Naive thymus-derived CD8-positive, alpha-beta T cell (primary cell): ENCODE measurements at regions not wholly inside any gene's neighbourhood (a gene's known extent, or its start where the extent isn't known, plus 50 kb on each side); places are given as distances from the start of the nearest gene placed in this dataset.
"Not testable (repeated sequence)": the region's sequence is repeated elsewhere in the genome, so short reads cannot be mapped to it uniquely, and the experiment has no call there.

Experiments
- ATAC-seq, 2 donors: fragments of 150-1000 bp; cut with Tn5 transposase in 1 of 2; sonication (Bioruptor Pico), chemical (Tn5 transposase) in 1 of 2; 1 replicate in 1 of 2; 2 replicates in 1 of 2; pipeline ENCODE4 v1.10.0; 2021; ENCODE audit warnings: mild to moderate bottlenecking in 2 of 2, moderate library complexity in 2 of 2
- POLR2A ChIA-PET: fragments of 350-600 bp; sonication (Branson Sonifier 250); formaldehyde crosslinking; loops from one replicate; lab custom pipeline; 2021; ENCODE audit warnings: antibody characterized with exemption; lab: Charles Lee
- DNase-seq, 10 donors: peaks; one replicate each; pipeline versions ENCODE4 v3.0.0 to v3.0.0-alpha.2; 2020 to 2022
- H3K27ac Mint-ChIP-seq, 10 donors: one replicate each; pipeline ENCODE4 v1.8.0; 2020 to 2022; ENCODE audit warnings: mild to moderate bottlenecking in 10 of 10, mixed read lengths in 10 of 10, moderate library complexity in 4 of 10, inconsistent platforms in 1 of 10
- H3K27me3 Mint-ChIP-seq, 5 donors: one replicate each; pipeline ENCODE4 v1.8.0; 2021 to 2022; ENCODE audit warnings: mixed read lengths in 5 of 5
- H3K36me3 Mint-ChIP-seq, 3 donors: one replicate each; pipeline ENCODE4 v1.8.0; 2020 to 2022; ENCODE audit warnings: mixed read lengths in 3 of 3, mild to moderate bottlenecking in 2 of 3, inconsistent platforms in 1 of 3
- H3K4me1 Mint-ChIP-seq, 4 donors: one replicate each; pipeline ENCODE4 v1.8.0; 2021 to 2022; ENCODE audit warnings: mixed read lengths in 4 of 4
- H3K4me3 Mint-ChIP-seq, 10 donors: one replicate each; pipeline ENCODE4 v1.8.0; 2020 to 2022; ENCODE audit warnings: mild to moderate bottlenecking in 10 of 10, mixed read lengths in 10 of 10, moderate library complexity in 6 of 10, inconsistent platforms in 1 of 10
- H3K9me3 Mint-ChIP-seq, 9 donors: one replicate each; pipeline ENCODE4 v1.8.0; 2020 to 2022; ENCODE audit warnings: mixed read lengths in 9 of 9, mild to moderate bottlenecking in 3 of 9, inconsistent platforms in 1 of 9, moderate library complexity in 1 of 9

GRCh38 chr7:19351341-19352304, 206.4 kb upstream of the FERD3L start:
- DNase-seq = no peak
- no peak overlapping the region for H3K27ac Mint-ChIP-seq
- POLR2A ChIA-PET = no interaction called here
- H3K4me3 Mint-ChIP-seq = no peak overlapping the region
- ATAC-seq = no peak
- H3K27me3 Mint-ChIP-seq = no peaks in the 10 kb centered on the region
- peaks cover 0 to 7% (median 3%) of the 10 kb centered on the region in 9 donors for H3K9me3 Mint-ChIP-seq
- H3K36me3 Mint-ChIP-seq = no peaks in the 10 kb centered on the region
- no peaks in the 10 kb centered on the region for H3K4me1 Mint-ChIP-seq

GRCh38 chr7:19339512-19339911, 194.3 kb upstream of the FERD3L start:
- H3K27me3 Mint-ChIP-seq = no peaks in the 10 kb centered on the region
- no peak for ATAC-seq
- POLR2A ChIA-PET = no interaction called here
- DNase-seq = no peak
- H3K9me3 Mint-ChIP-seq = peaks cover 0 to 10% (median 2%) of the 10 kb centered on the region in 9 donors
- no peaks in the 10 kb centered on the region for H3K36me3 Mint-ChIP-seq
- H3K4me1 Mint-ChIP-seq = no peaks in the 10 kb centered on the region
- no peak overlapping the region for H3K4me3 Mint-ChIP-seq
- H3K27ac Mint-ChIP-seq = no peak overlapping the region

- H3K4me3 Mint-ChIP-seq, H3K4me1 Mint-ChIP-seq, DNase-seq, ATAC-seq, H3K27ac Mint-ChIP-seq, H3K27me3 Mint-ChIP-seq, POLR2A ChIA-PET, H3K36me3 Mint-ChIP-seq, H3K9me3 Mint-ChIP-seq: not testable (repeated sequence)
Measured at GRCh38 chr7:19338512-19338911, 193.3 kb upstream of the FERD3L start.

DNA sequence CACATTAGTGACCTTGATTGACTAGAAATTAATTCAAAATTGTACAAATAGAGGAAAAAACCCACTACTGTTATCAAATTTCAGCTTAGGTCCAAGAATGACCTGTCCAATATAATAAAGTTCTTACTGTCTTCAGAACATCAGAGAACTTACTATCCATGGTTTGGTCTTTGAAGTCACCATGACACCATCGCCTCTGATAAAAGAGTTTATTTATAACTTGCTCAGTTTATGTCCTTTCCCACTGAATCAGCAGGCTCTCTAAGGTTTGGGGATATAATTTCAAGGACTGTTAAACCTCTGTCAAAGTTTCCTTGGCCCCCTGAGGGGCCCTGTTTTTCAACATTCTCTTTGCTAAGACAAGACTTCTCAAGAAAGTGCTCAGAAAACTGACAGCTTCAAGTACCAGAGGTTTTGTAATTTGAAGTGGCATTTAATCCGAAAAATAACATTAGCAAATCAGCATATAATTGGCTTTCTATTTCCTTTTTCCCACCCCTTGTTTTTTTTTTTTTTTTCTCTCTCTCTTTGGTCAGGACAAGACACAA, 191.7 kb upstream of the FERD3L start:
- no peak for DNase-seq
- ATAC-seq = no peak
- H3K27me3 Mint-ChIP-seq = no peaks in the 10 kb centered on the region
- H3K4me1 Mint-ChIP-seq = no peaks in the 10 kb centered on the region
- POLR2A ChIA-PET = no interaction called here
- no peak overlapping the region for H3K4me3 Mint-ChIP-seq
- H3K27ac Mint-ChIP-seq = no peak overlapping the region
- no peaks in the 10 kb centered on the region for H3K36me3 Mint-ChIP-seq
- peaks cover 0 to 10% (median 2%) of the 10 kb centered on the region in 9 donors for H3K9me3 Mint-ChIP-seq

DNA sequence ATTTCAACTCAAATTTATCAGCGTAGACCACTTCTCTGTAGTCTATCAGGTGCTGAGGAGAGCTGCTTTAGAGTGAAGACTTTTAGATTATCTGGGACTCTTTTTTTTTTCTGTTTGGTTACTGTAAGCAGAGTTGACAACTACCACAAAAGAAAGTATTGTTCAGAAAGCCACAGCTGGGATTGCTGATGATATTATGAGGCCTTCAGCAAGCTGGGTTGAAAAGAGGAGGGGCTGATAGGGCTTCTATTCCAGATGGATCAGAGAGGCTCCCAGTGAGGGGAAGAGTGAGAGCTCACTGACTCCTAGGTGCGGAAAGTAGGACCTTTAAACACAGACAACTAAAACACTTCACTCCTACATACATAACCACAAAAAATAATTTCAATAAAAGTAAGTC, 188.5 kb upstream of the FERD3L start:
- Mint-ChIP-seq H3K4me3 (no peak overlapping the region), H3K27me3 (no peaks in the 10 kb centered on the region), H3K36me3 (no peaks in the 10 kb centered on the region), H3K4me1 (no peaks in the 10 kb centered on the region), H3K27ac (no peak overlapping the region), H3K9me3 (peaks cover 0 to 10% (median 3%) of the 10 kb centered on the region in 9 donors)
- ATAC-seq (no peak), DNase-seq (no peak)
- POLR2A ChIA-PET = no interaction called here

- no peak for DNase-seq
- H3K27me3 Mint-ChIP-seq = no peaks in the 10 kb centered on the region
- POLR2A ChIA-PET = no interaction called here
- no peak overlapping the region for H3K27ac Mint-ChIP-seq
- peaks cover 0 to 4% (median 0%) of the 10 kb centered on the region in 9 donors for H3K9me3 Mint-ChIP-seq
- no peak overlapping the region for H3K4me3 Mint-ChIP-seq
- ATAC-seq = no peak
- H3K36me3 Mint-ChIP-seq = no peaks in the 10 kb centered on the region
- no peaks in the 10 kb centered on the region for H3K4me1 Mint-ChIP-seq
Measured at GRCh38 chr7:19327018-19327417, 181.8 kb upstream of the FERD3L start.

DNA sequence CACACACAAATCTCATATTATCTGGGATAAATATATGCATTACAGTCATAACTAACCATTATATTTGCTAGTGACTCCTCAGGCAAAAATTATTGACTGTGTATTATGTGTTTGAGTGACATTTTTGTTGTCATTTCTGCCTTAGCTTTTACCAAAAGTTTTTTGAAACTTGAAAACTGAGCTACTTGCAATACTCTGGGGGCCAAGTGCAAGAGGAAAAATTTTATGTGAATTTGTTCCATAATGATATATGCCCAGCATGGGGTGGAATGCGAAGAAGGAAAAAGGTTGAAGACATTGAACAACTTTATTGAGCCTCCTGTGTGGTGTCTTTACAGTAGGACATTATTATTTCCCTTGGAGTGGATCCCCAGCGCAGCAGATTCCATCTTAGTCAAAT, 176.8 kb upstream of the FERD3L start:
- no peak overlapping the region for H3K27ac Mint-ChIP-seq
- peaks cover 0 to 22% (median 0%) of the 10 kb centered on the region in 9 donors for H3K9me3 Mint-ChIP-seq
- H3K27me3 Mint-ChIP-seq = no peaks in the 10 kb centered on the region
- ATAC-seq = no peak
- no peaks in the 10 kb centered on the region for H3K4me1 Mint-ChIP-seq
- H3K4me3 Mint-ChIP-seq = no peak overlapping the region
- POLR2A ChIA-PET = no interaction called here
- no peak for DNase-seq
- no peaks in the 10 kb centered on the region for H3K36me3 Mint-ChIP-seq

DNA sequence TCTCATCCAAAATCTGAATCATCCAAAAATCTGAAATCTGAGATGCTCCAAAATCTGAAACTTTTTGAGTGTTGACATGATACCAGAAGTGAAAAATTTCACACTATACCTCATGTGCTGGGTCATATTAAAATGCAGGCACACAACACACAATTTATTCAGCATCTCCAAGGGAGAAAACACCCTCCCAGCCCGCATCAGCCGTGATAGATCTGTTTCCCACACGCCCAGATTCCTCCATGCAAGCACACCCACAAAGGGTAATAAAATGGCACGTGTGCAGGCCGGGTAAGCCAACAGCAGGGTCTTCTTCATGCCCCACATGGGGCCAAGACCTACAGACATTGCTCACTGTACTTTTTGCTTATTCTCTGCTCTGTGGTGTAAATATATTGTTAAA, 173.1 kb upstream of the FERD3L start:
- Mint-ChIP-seq H3K27ac (no peak overlapping the region), H3K4me1 (no peaks in the 10 kb centered on the region), H3K27me3 (no peaks in the 10 kb centered on the region), H3K4me3 (no peak overlapping the region), H3K9me3 (peaks cover 0 to 23% (median 0%) of the 10 kb centered on the region in 9 donors), H3K36me3 (no peaks in the 10 kb centered on the region)
- POLR2A ChIA-PET = no interaction called here
- DNase-seq (no peak), ATAC-seq (no peak)

GRCh38 chr7:19317461-19317860, 172.2 kb upstream of the FERD3L start:
- no peak overlapping the region for H3K4me3 Mint-ChIP-seq
- ATAC-seq = no peak
- H3K4me1 Mint-ChIP-seq = no peaks in the 10 kb centered on the region

GRCh38 chr7:19312416-19312815, 167.2 kb upstream of the FERD3L start:
- DNase-seq = no peak
- Mint-ChIP-seq H3K27me3 (no peaks in the 10 kb centered on the region), H3K27ac (no peak overlapping the region), H3K4me3 (no peak overlapping the region), H3K36me3 (no peaks in the 10 kb centered on the region), H3K9me3 (peaks cover 0 to 16% (median 0%) of the 10 kb centered on the region in 9 donors), H3K4me1 (no peaks in the 10 kb centered on the region)
- POLR2A ChIA-PET = no interaction called here
- ATAC-seq = no peak

More at GRCh38 chr7:19317461-19317860, 172.2 kb upstream of the FERD3L start:
- no peaks in the 10 kb centered on the region for H3K27me3 Mint-ChIP-seq
- no peak for DNase-seq
- no peak overlapping the region for H3K27ac Mint-ChIP-seq
- peaks cover 0 to 23% (median 0%) of the 10 kb centered on the region in 9 donors for H3K9me3 Mint-ChIP-seq
- POLR2A ChIA-PET = no interaction called here
- no peaks in the 10 kb centered on the region for H3K36me3 Mint-ChIP-seq

GRCh38 chr7:19307554-19307953, 162.3 kb upstream of the FERD3L start:
- Mint-ChIP-seq H3K4me1 (no peaks in the 10 kb centered on the region), H3K36me3 (no peaks in the 10 kb centered on the region), H3K27ac (no peak overlapping the region), H3K27me3 (no peaks in the 10 kb centered on the region), H3K9me3 (peaks cover 0 to 11% (median 0%) of the 10 kb centered on the region in 9 donors), H3K4me3 (no peak overlapping the region)
- no peak for ATAC-seq
- POLR2A ChIA-PET = no interaction called here
- DNase-seq = no peak

DNA sequence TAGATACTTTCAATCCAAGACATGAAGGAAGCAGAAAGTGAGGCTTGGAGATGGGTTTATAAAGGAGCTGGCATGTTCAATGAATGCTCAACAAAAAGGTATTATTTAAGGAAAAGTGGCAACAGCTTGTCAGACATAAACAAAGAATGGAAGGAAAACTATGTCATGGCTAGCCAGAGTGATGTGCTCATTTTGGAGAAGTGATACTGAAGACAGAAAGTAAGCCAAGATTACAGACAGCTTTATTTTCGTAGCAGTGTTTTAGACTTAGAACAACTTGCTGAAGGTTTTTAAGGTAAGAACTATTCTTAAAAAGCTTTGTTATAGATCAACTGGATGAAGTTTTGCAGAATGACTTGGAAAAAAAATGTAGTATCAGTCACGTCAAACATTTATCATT, 160.5 kb upstream of the FERD3L start:
- POLR2A ChIA-PET = no interaction called here
- Mint-ChIP-seq H3K27me3 (no peaks in the 10 kb centered on the region), H3K9me3 (peaks cover 0 to 9% (median 0%) of the 10 kb centered on the region in 9 donors), H3K27ac (no peak overlapping the region), H3K4me3 (no peak overlapping the region), H3K4me1 (no peaks in the 10 kb centered on the region), H3K36me3 (no peaks in the 10 kb centered on the region)
- ATAC-seq (no peak), DNase-seq (no peak)

DNA sequence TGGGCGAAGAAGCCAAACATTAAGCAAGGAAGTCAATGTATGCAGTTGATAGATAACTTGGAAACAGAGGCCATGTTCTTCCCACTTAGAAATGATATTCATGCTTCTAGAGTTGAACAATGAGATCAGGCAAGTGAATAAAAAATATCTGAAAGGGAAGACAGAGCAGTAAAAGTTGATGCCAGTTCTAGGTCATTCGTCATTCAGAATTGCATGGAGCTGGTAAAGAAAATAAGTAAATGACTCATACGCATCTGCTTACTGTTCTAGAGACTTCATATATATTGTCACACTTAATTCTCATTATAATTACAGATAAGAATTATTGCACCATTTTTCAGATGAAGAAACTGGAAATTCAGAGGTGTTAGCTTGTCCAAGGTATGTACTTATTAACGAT, 158.9 kb upstream of the FERD3L start:
- Mint-ChIP-seq H3K27me3 (no peaks in the 10 kb centered on the region), H3K4me3 (no peak overlapping the region), H3K9me3 (peaks cover 0 to 9% (median 0%) of the 10 kb centered on the region in 9 donors), H3K27ac (no peak overlapping the region), H3K4me1 (no peaks in the 10 kb centered on the region), H3K36me3 (no peaks in the 10 kb centered on the region)
- no peak for ATAC-seq
- DNase-seq = no peak
- POLR2A ChIA-PET = no interaction called here
